Mesenchymal stem cell (in vitro differentiated cells and primary cell): ENCODE measurements at regions not wholly inside any gene's neighbourhood (a gene's known extent, or its start where the extent isn't known, plus 50 kb on each side); places are given as distances from the start of the nearest gene placed in this dataset.
A peak's percentile ranks its signal among the peaks of the same experiment; 100 is the strongest.

ENCODE experiments used
- DNase-seq: peaks from one replicate; pipeline ENCODE4 v3.0.0-alpha.2; 2013
- H2AFZ ChIP-seq: one replicate; pipeline ENCODE4 v1.6.1; 2013; ENCODE audit warnings: low read depth, mild to moderate bottlenecking, control low read depth, inconsistent platforms, low read length, moderate library complexity
- H2AK5ac ChIP-seq: 2 replicates; pipeline ENCODE4 v1.6.1; 2013; ENCODE audit warnings: low read length, moderate library complexity, mild to moderate bottlenecking, inconsistent platforms; ENCODE audit not compliant: severe bottlenecking
- H2BK120ac ChIP-seq: one replicate; pipeline ENCODE4 v1.6.1; 2013; ENCODE audit warnings: low read depth, mild to moderate bottlenecking, inconsistent platforms, low read length, moderate library complexity
- H2BK12ac ChIP-seq, 2 experiments: one replicate each; pipeline ENCODE4 v1.6.1; 2013; ENCODE audit warnings: inconsistent platforms in 2 of 2, low read length in 2 of 2, mild to moderate bottlenecking in 2 of 2, moderate library complexity in 2 of 2, control low read depth in 1 of 2
- H2BK15ac ChIP-seq: one replicate; pipeline ENCODE4 v1.6.1; 2013; ENCODE audit warnings: mild to moderate bottlenecking, low read depth, inconsistent platforms; ENCODE audit not compliant: poor library complexity, severe bottlenecking
- H2BK5ac ChIP-seq: 2 replicates; pipeline ENCODE4 v1.6.1; 2013; ENCODE audit warnings: low read depth, mild to moderate bottlenecking, low read length, control low read depth, inconsistent platforms; ENCODE audit not compliant: poor library complexity, severe bottlenecking
- H3K14ac ChIP-seq, 2 experiments: one replicate each; pipeline ENCODE4 v1.6.1; 2013; ENCODE audit warnings: inconsistent platforms in 2 of 2, low read length in 2 of 2, control low read depth in 1 of 2, mild to moderate bottlenecking in 1 of 2, moderate library complexity in 1 of 2
- H3K18ac ChIP-seq, 2 experiments: one replicate each; pipeline ENCODE4 v1.6.1; 2013; ENCODE audit warnings: inconsistent platforms in 2 of 2, low read length in 2 of 2, control low read depth in 1 of 2, low read depth in 1 of 2, mild to moderate bottlenecking in 1 of 2
- H3K23ac ChIP-seq, 2 experiments: one replicate each; pipeline ENCODE4 v1.6.1; 2013; ENCODE audit warnings: inconsistent platforms in 2 of 2, low read length in 2 of 2, mild to moderate bottlenecking in 2 of 2, moderate library complexity in 2 of 2, control low read depth in 1 of 2
- H3K27ac ChIP-seq: 2 replicates; pipeline ENCODE4 v1.5.1; 2013; ENCODE audit warnings: mild to moderate bottlenecking, moderate library complexity, low read length, control low read depth, inconsistent platforms; ENCODE audit not compliant: poor library complexity, severe bottlenecking
- H3K27me3 ChIP-seq, 2 experiments: 2 replicates each; pipeline versions ENCODE4 v1.6.1 to v1.7.0; 2013; ENCODE audit warnings: low read length in 2 of 2, mild to moderate bottlenecking in 2 of 2, moderate library complexity in 2 of 2, control low read depth in 1 of 2, inconsistent platforms in 1 of 2; ENCODE audit not compliant: control insufficient read depth in 1 of 2, insufficient read depth in 1 of 2
- H3K36me3 ChIP-seq, 2 experiments: 2 replicates each; pipeline versions ENCODE4 v1.6.1 to v1.7.0; 2013; ENCODE audit warnings: low read length in 2 of 2, control low read depth in 1 of 2, inconsistent platforms in 1 of 2, low read depth in 1 of 2, mild to moderate bottlenecking in 1 of 2; ENCODE audit not compliant: insufficient read depth in 2 of 2, control insufficient read depth in 1 of 2
- H3K4ac ChIP-seq, 2 experiments: one replicate each; pipeline ENCODE4 v1.6.1; 2013; ENCODE audit warnings: inconsistent platforms in 2 of 2, low read length in 2 of 2, mild to moderate bottlenecking in 2 of 2, moderate library complexity in 2 of 2, control low read depth in 1 of 2, low read depth in 1 of 2
- H3K4me1 ChIP-seq: 2 replicates; pipeline ENCODE4 v1.6.1; 2013; ENCODE audit warnings: low read depth, low read length, control low read depth; ENCODE audit not compliant: control insufficient read depth, insufficient read depth
- H3K4me2 ChIP-seq: 2 replicates; pipeline ENCODE4 v1.6.1; 2013; ENCODE audit warnings: low read length, mild to moderate bottlenecking, inconsistent platforms; ENCODE audit not compliant: poor library complexity, severe bottlenecking
- H3K4me3 ChIP-seq, 2 experiments: 2 replicates each; pipeline versions ENCODE4 v1.5.1 to v1.7.0; 2013; ENCODE audit warnings: low read length in 2 of 2, mild to moderate bottlenecking in 2 of 2, control low read depth in 1 of 2, low read depth in 1 of 2; ENCODE audit not compliant: insufficient read depth in 1 of 2
- H3K79me1 ChIP-seq: replicated peaks from 2 replicates; pipeline ENCODE4 v1.6.1; 2013; ENCODE audit warnings: mild to moderate bottlenecking, control low read depth, low read length, inconsistent platforms; ENCODE audit not compliant: poor library complexity, severe bottlenecking
- H3K9ac ChIP-seq: 2 replicates; pipeline ENCODE4 v1.7.0; 2013; ENCODE audit warnings: mild to moderate bottlenecking, low read length, moderate library complexity
- H3K9me3 ChIP-seq: 2 replicates; pipeline ENCODE4 v1.7.0; 2013; ENCODE audit warnings: mild to moderate bottlenecking, low read length; ENCODE audit not compliant: control insufficient read depth
- H4K8ac ChIP-seq: one replicate; pipeline ENCODE4 v1.6.1; 2013; ENCODE audit warnings: inconsistent platforms, mild to moderate bottlenecking, low read length, moderate library complexity
- H4K91ac ChIP-seq: one replicate; pipeline ENCODE4 v1.6.1; 2013; ENCODE audit warnings: mild to moderate bottlenecking, low read length, inconsistent platforms
- WGBS: methylation state at CpG from one replicate; pipeline ENCODE4 v1.1.7; 2013; ENCODE audit warnings: mixed read lengths; 5-methylcytosine and 5-hydroxymethylcytosine counted together

GRCh38 chr1:224486801-224487583, 52.4 kb upstream of the WDR26 start:
- Histone ChIP-seq H2BK15ac (no peak overlapping the region), H3K36me3 (no peaks in the 10 kb centered on the region), H3K23ac (no peak overlapping the region), H3K27ac (no peak overlapping the region), H2BK12ac (no peak overlapping the region), H2AFZ (no peak overlapping the region), H2AK5ac (no peak overlapping the region), H3K18ac (no peak overlapping the region), H3K4me1 (no peaks in the 10 kb centered on the region), H2BK5ac (no peak overlapping the region), H3K9ac (no peak overlapping the region), H3K9me3 (no peaks in the 10 kb centered on the region), H3K14ac (no peak overlapping the region), H3K4ac (no peak overlapping the region), H3K4me2 (no peak overlapping the region), H3K79me1 (no peaks in the 10 kb centered on the region), H2BK120ac (no peak overlapping the region), H3K27me3 (no peaks in the 10 kb centered on the region), H4K8ac (no peak overlapping the region), H4K91ac (no peak overlapping the region), H3K4me3 (no peak overlapping the region)
- WGBS = 92% methylated on average over 5 of the region's 6 CpGs
- peak; percentile 22 for DNase-seq

- no peaks in the 10 kb centered on the region for H3K79me1 ChIP-seq
- H4K8ac ChIP-seq = no peak overlapping the region
- no peak overlapping the region for H3K14ac ChIP-seq
- no peak overlapping the region for H2AFZ ChIP-seq
- no peak overlapping the region for H2AK5ac ChIP-seq
- no peaks in the 10 kb centered on the region for H3K4me1 ChIP-seq
- H3K4me2 ChIP-seq = no peak overlapping the region
- H3K18ac ChIP-seq = no peak overlapping the region
- H3K27me3 ChIP-seq = no peaks in the 10 kb centered on the region
- WGBS = 100% methylated on average over 1 of the region's 2 CpGs
- H3K27ac ChIP-seq = no peak overlapping the region
- no peak overlapping the region for H3K4ac ChIP-seq
- no peaks in the 10 kb centered on the region for H3K36me3 ChIP-seq
- H2BK5ac ChIP-seq = no peak overlapping the region
- H2BK15ac ChIP-seq = no peak overlapping the region
- no peak overlapping the region for H3K9ac ChIP-seq
- peak; percentile 41 for DNase-seq
- H3K23ac ChIP-seq = no peak overlapping the region
- no peaks in the 10 kb centered on the region for H3K9me3 ChIP-seq
- H2BK120ac ChIP-seq = no peak overlapping the region
- H4K91ac ChIP-seq = no peak overlapping the region
- H3K4me3 ChIP-seq = no peak overlapping the region
- H2BK12ac ChIP-seq = no peak overlapping the region
These were observed 54.4 kb upstream of the WDR26 start for GRCh38 chr1:224488806-224489499.

- H2BK15ac ChIP-seq = no peak overlapping the region
- no peak overlapping the region for H3K4ac ChIP-seq
- no peak overlapping the region for H3K27ac ChIP-seq
- no peak overlapping the region for H4K8ac ChIP-seq
- no peak overlapping the region for H4K91ac ChIP-seq
- H3K18ac ChIP-seq = no peak overlapping the region
- DNase-seq = no peak
- H3K14ac ChIP-seq = no peak overlapping the region
- H3K36me3 ChIP-seq = no peaks in the 10 kb centered on the region
- no peaks in the 10 kb centered on the region for H3K9me3 ChIP-seq
- no peak overlapping the region for H2BK12ac ChIP-seq
- 94% methylated on average over 3 of the region's 5 CpGs for WGBS
- H3K4me3 ChIP-seq = no peak overlapping the region
- no peak overlapping the region for H2AFZ ChIP-seq
- H2BK5ac ChIP-seq = no peak overlapping the region
- H2AK5ac ChIP-seq = no peak overlapping the region
- no peak overlapping the region for H3K23ac ChIP-seq
- H3K9ac ChIP-seq = no peak overlapping the region
- H3K4me1 ChIP-seq = no peaks in the 10 kb centered on the region
- H3K4me2 ChIP-seq = no peak overlapping the region
- H2BK120ac ChIP-seq = no peak overlapping the region
- no peaks in the 10 kb centered on the region for H3K79me1 ChIP-seq
- H3K27me3 ChIP-seq = no peaks in the 10 kb centered on the region
These were observed 55.2 kb upstream of the WDR26 start for GRCh38 chr1:224489534-224490365.
